ENCODE measurements at regions not wholly inside any gene's neighbourhood (a gene's known extent, or its start where the extent isn't known, plus 50 kb on each side); places are given as distances from the start of the nearest gene placed in this dataset.

- Histone ChIP-seq H3K9me3 (ENCODE audit: control insufficient read depth, low read length) (peaks cover 7% of the 10 kb centered on the region), H3K4me1 (ENCODE audit: control insufficient read depth, insufficient read depth, low read length) (no peaks in the 10 kb centered on the region), H3K36me3 (ENCODE audit: control insufficient read depth, insufficient read depth, low read length, severe bottlenecking) (no peaks in the 10 kb centered on the region), H3K9ac (ENCODE audit: low read length) (no peak overlapping the region), H3K4me3 (ENCODE audit: low read length) (no peak overlapping the region), H3K27me3 (replicated peaks; ENCODE audit: control insufficient read depth, insufficient read depth, low read length) (no peaks in the 10 kb centered on the region)
- DNase-seq (ENCODE audit: low read depth), result no peak
These were observed 417.0 kb downstream of the HAPSTR1 start for GRCh38 chr16:9508328-9508936.

GRCh38 chr16:9509663-9510062, 418.2 kb downstream of the HAPSTR1 start:
- Histone ChIP-seq H3K27me3 (replicated peaks; ENCODE audit: control insufficient read depth, insufficient read depth, low read length) (no peaks in the 10 kb centered on the region), H3K4me1 (ENCODE audit: control insufficient read depth, insufficient read depth, low read length) (no peaks in the 10 kb centered on the region), H3K9ac (ENCODE audit: low read length) (no peak overlapping the region), H3K4me3 (ENCODE audit: low read length) (no peak overlapping the region), H3K9me3 (ENCODE audit: control insufficient read depth, low read length) (peaks cover 7% of the 10 kb centered on the region), H3K36me3 (ENCODE audit: control insufficient read depth, insufficient read depth, low read length, severe bottlenecking) (no peaks in the 10 kb centered on the region)
- no peak for DNase-seq (ENCODE audit: low read depth)

- no peak overlapping the region for H3K4me3 ChIP-seq (ENCODE audit: low read length)
- H3K27me3 ChIP-seq (replicated peaks; ENCODE audit: control insufficient read depth, insufficient read depth, low read length), result peaks cover 4% of the 10 kb centered on the region
- no peak for DNase-seq (ENCODE audit: low read depth)
- no peak overlapping the region for H3K9ac ChIP-seq (ENCODE audit: low read length)
- H3K9me3 ChIP-seq (ENCODE audit: control insufficient read depth, low read length), result peaks cover 7% of the 10 kb centered on the region
- no peaks in the 10 kb centered on the region for H3K4me1 ChIP-seq (ENCODE audit: control insufficient read depth, insufficient read depth, low read length)
- no peaks in the 10 kb centered on the region for H3K36me3 ChIP-seq (ENCODE audit: control insufficient read depth, insufficient read depth, low read length, severe bottlenecking)
These were observed 419.9 kb downstream of the HAPSTR1 start for GRCh38 chr16:9511389-9511788.

- no peak overlapping the region for H3K9ac ChIP-seq (ENCODE audit: low read length)
- no peaks in the 10 kb centered on the region for H3K4me1 ChIP-seq (ENCODE audit: control insufficient read depth, insufficient read depth, low read length)
- H3K36me3 ChIP-seq (ENCODE audit: control insufficient read depth, insufficient read depth, low read length, severe bottlenecking), result no peaks in the 10 kb centered on the region
- no peak for DNase-seq (ENCODE audit: low read depth)
- H3K27me3 ChIP-seq (replicated peaks; ENCODE audit: control insufficient read depth, insufficient read depth, low read length), result peaks cover 6% of the 10 kb centered on the region
- H3K4me3 ChIP-seq (ENCODE audit: low read length), result no peak overlapping the region
- peaks cover 7% of the 10 kb centered on the region for H3K9me3 ChIP-seq (ENCODE audit: control insufficient read depth, low read length)
These were observed 425.0 kb downstream of the HAPSTR1 start for GRCh38 chr16:9516444-9516843.

GRCh38 chr16:9518051-9518450, 426.6 kb downstream of the HAPSTR1 start:
- H3K4me1 ChIP-seq (ENCODE audit: control insufficient read depth, insufficient read depth, low read length), result no peaks in the 10 kb centered on the region
- no peak for DNase-seq (ENCODE audit: low read depth)
- H3K4me3 ChIP-seq (ENCODE audit: low read length), result no peak overlapping the region
- no peak overlapping the region for H3K9ac ChIP-seq (ENCODE audit: low read length)
- peaks cover 3% of the 10 kb centered on the region for H3K9me3 ChIP-seq (ENCODE audit: control insufficient read depth, low read length)
- peaks cover 6% of the 10 kb centered on the region for H3K27me3 ChIP-seq (replicated peaks; ENCODE audit: control insufficient read depth, insufficient read depth, low read length)
- H3K36me3 ChIP-seq (ENCODE audit: control insufficient read depth, insufficient read depth, low read length, severe bottlenecking), result no peaks in the 10 kb centered on the region

- Histone ChIP-seq H3K9ac (ENCODE audit: low read length) (no peak overlapping the region), H3K4me1 (ENCODE audit: control insufficient read depth, insufficient read depth, low read length) (no peaks in the 10 kb centered on the region), H3K36me3 (ENCODE audit: control insufficient read depth, insufficient read depth, low read length, severe bottlenecking) (no peaks in the 10 kb centered on the region), H3K27me3 (replicated peaks; ENCODE audit: control insufficient read depth, insufficient read depth, low read length) (peaks cover 6% of the 10 kb centered on the region), H3K9me3 (ENCODE audit: control insufficient read depth, low read length) (no peaks in the 10 kb centered on the region), H3K4me3 (ENCODE audit: low read length) (no peak overlapping the region)
- DNase-seq (ENCODE audit: low read depth), result no peak
These were observed 427.1 kb downstream of the HAPSTR1 start for GRCh38 chr16:9518581-9518980.

- no peaks in the 10 kb centered on the region for H3K4me1 ChIP-seq (ENCODE audit: control insufficient read depth, insufficient read depth, low read length)
- H3K9ac ChIP-seq (ENCODE audit: low read length), result no peak overlapping the region
- no peak for DNase-seq (ENCODE audit: low read depth)
These were observed 430.4 kb downstream of the HAPSTR1 start for GRCh38 chr16:9521749-9522370.

GRCh38 chr16:9522614-9523013, 431.2 kb downstream of the HAPSTR1 start:
- Histone ChIP-seq H3K4me1 (ENCODE audit: control insufficient read depth, insufficient read depth, low read length) (no peaks in the 10 kb centered on the region), H3K36me3 (ENCODE audit: control insufficient read depth, insufficient read depth, low read length, severe bottlenecking) (no peaks in the 10 kb centered on the region), H3K9ac (ENCODE audit: low read length) (no peak overlapping the region), H3K27me3 (replicated peaks; ENCODE audit: control insufficient read depth, insufficient read depth, low read length) (peaks cover 2% of the 10 kb centered on the region), H3K9me3 (ENCODE audit: control insufficient read depth, low read length) (no peaks in the 10 kb centered on the region), H3K4me3 (ENCODE audit: low read length) (no peak overlapping the region)
- no peak for DNase-seq (ENCODE audit: low read depth)

More at GRCh38 chr16:9521749-9522370, 430.4 kb downstream of the HAPSTR1 start:
- no peaks in the 10 kb centered on the region for H3K9me3 ChIP-seq (ENCODE audit: control insufficient read depth, low read length)
- H3K36me3 ChIP-seq (ENCODE audit: control insufficient read depth, insufficient read depth, low read length, severe bottlenecking), result no peaks in the 10 kb centered on the region
- no peak overlapping the region for H3K4me3 ChIP-seq (ENCODE audit: low read length)
- H3K27me3 ChIP-seq (replicated peaks; ENCODE audit: control insufficient read depth, insufficient read depth, low read length), result peaks cover 2% of the 10 kb centered on the region

GRCh38 chr16:9523994-9524393, 432.6 kb downstream of the HAPSTR1 start:
- DNase-seq (ENCODE audit: low read depth), result no peak
- Histone ChIP-seq H3K27me3 (replicated peaks; ENCODE audit: control insufficient read depth, insufficient read depth, low read length) (no peaks in the 10 kb centered on the region), H3K9ac (ENCODE audit: low read length) (no peak overlapping the region), H3K4me1 (ENCODE audit: control insufficient read depth, insufficient read depth, low read length) (peaks cover 2% of the 10 kb centered on the region), H3K36me3 (ENCODE audit: control insufficient read depth, insufficient read depth, low read length, severe bottlenecking) (no peaks in the 10 kb centered on the region), H3K9me3 (ENCODE audit: control insufficient read depth, low read length) (no peaks in the 10 kb centered on the region), H3K4me3 (ENCODE audit: low read length) (no peak overlapping the region)

- Histone ChIP-seq H3K9me3 (ENCODE audit: control insufficient read depth, low read length) (no peaks in the 10 kb centered on the region), H3K4me1 (ENCODE audit: control insufficient read depth, insufficient read depth, low read length) (peaks cover 2% of the 10 kb centered on the region), H3K36me3 (ENCODE audit: control insufficient read depth, insufficient read depth, low read length, severe bottlenecking) (no peaks in the 10 kb centered on the region), H3K4me3 (ENCODE audit: low read length) (no peak overlapping the region), H3K27me3 (replicated peaks; ENCODE audit: control insufficient read depth, insufficient read depth, low read length) (no peaks in the 10 kb centered on the region), H3K9ac (ENCODE audit: low read length) (no peak overlapping the region)
- DNase-seq (ENCODE audit: low read depth), result no peak
These were observed 433.6 kb downstream of the HAPSTR1 start for GRCh38 chr16:9525037-9525436.

- Histone ChIP-seq H3K36me3 (ENCODE audit: control insufficient read depth, insufficient read depth, low read length, severe bottlenecking) (no peaks in the 10 kb centered on the region), H3K4me1 (ENCODE audit: control insufficient read depth, insufficient read depth, low read length) (peaks cover 2% of the 10 kb centered on the region), H3K9me3 (ENCODE audit: control insufficient read depth, low read length) (no peaks in the 10 kb centered on the region), H3K27me3 (replicated peaks; ENCODE audit: control insufficient read depth, insufficient read depth, low read length) (no peaks in the 10 kb centered on the region), H3K9ac (ENCODE audit: low read length) (no peak overlapping the region), H3K4me3 (ENCODE audit: low read length) (no peak overlapping the region)
- no peak for DNase-seq (ENCODE audit: low read depth)
These were observed 435.3 kb downstream of the HAPSTR1 start for GRCh38 chr16:9526791-9527190.

GRCh38 chr16:9527976-9528375, 436.5 kb downstream of the HAPSTR1 start:
- no peak for DNase-seq (ENCODE audit: low read depth)
- no peaks in the 10 kb centered on the region for H3K27me3 ChIP-seq (replicated peaks; ENCODE audit: control insufficient read depth, insufficient read depth, low read length)

More at GRCh38 chr16:9527976-9528375, 436.5 kb downstream of the HAPSTR1 start:
- Histone ChIP-seq H3K4me3 (ENCODE audit: low read length) (no peak overlapping the region), H3K9me3 (ENCODE audit: control insufficient read depth, low read length) (peaks cover 3% of the 10 kb centered on the region), H3K4me1 (ENCODE audit: control insufficient read depth, insufficient read depth, low read length) (peaks cover 2% of the 10 kb centered on the region), H3K36me3 (ENCODE audit: control insufficient read depth, insufficient read depth, low read length, severe bottlenecking) (no peaks in the 10 kb centered on the region), H3K9ac (ENCODE audit: low read length) (no peak overlapping the region)

All from adipocyte (in vitro differentiated cells).